KMS-11 (cell line): ENCODE measurements at regions not wholly inside any gene's neighbourhood (a gene's known extent, or its start where the extent isn't known, plus 50 kb on each side); places are given as distances from the start of the nearest gene placed in this dataset.

Source experiments
- H2AFZ ChIP-seq: fragments of 200-600 bp; sonication (generic); 2 replicates; pipeline ENCODE4 v1.6.1; 2016; ENCODE audit warnings: antibody characterized with exemption, mixed run types, low read depth
- H3K27ac ChIP-seq: fragments of 200-600 bp; sonication (generic); 2 replicates; pipeline ENCODE4 v1.6.1; 2016; ENCODE audit warnings: mild to moderate bottlenecking, mixed run types
- H3K27me3 ChIP-seq: fragments of 200-600 bp; sonication (generic); 2 replicates; pipeline ENCODE4 v1.6.1; 2017; ENCODE audit warnings: mild to moderate bottlenecking, low read depth, mixed run types, moderate library complexity; ENCODE audit not compliant: insufficient read depth
- H3K36me3 ChIP-seq: fragments of 200-600 bp; sonication (generic); 2 replicates; pipeline ENCODE4 v1.6.1; 2017; ENCODE audit warnings: mild to moderate bottlenecking, mixed run types; ENCODE audit not compliant: insufficient read depth
- H3K4me1 ChIP-seq: fragments of 200-600 bp; sonication (generic); 2 replicates; pipeline ENCODE4 v1.6.1; 2016; ENCODE audit warnings: mild to moderate bottlenecking, low read depth, mixed run types; ENCODE audit not compliant: poor library complexity, severe bottlenecking
- H3K4me2 ChIP-seq: fragments of 200-600 bp; sonication (generic); 2 replicates; pipeline ENCODE4 v1.7.0; 2016; ENCODE audit warnings: mild to moderate bottlenecking, mixed run types
- H3K4me3 ChIP-seq: fragments of 200-600 bp; sonication (generic); IDR thresholded peaks from 2 replicates; pipeline ENCODE4 v1.6.1; 2017; ENCODE audit warnings: low read depth, low read length, mixed read lengths; ENCODE audit not compliant: insufficient read depth
- H3K79me2 ChIP-seq: fragments of 200-600 bp; sonication (generic); 2 replicates; pipeline ENCODE4 v1.6.1; 2016; ENCODE audit warnings: low read depth, mixed run types; ENCODE audit not compliant: insufficient read depth
- H3K9ac ChIP-seq: fragments of 200-600 bp; sonication (generic); 2 replicates; pipeline ENCODE4 v1.6.1; 2016; ENCODE audit warnings: mild to moderate bottlenecking, mixed run types
- H4K20me1 ChIP-seq: fragments of 200-600 bp; sonication (generic); 2 replicates; pipeline ENCODE4 v1.6.1; 2016; ENCODE audit warnings: mild to moderate bottlenecking, mixed run types; ENCODE audit not compliant: insufficient read depth
- TF ChIP-seq, protein P1 (sequence below): fragments of 200-600 bp; sonication (generic); conservative IDR thresholded peaks from 2 replicates; pipeline ENCODE4 v1.6.1; 2017; ENCODE audit warnings: low read depth, mild to moderate bottlenecking, antibody characterized with exemption, low read length, moderate library complexity, mixed read lengths

DNA sequence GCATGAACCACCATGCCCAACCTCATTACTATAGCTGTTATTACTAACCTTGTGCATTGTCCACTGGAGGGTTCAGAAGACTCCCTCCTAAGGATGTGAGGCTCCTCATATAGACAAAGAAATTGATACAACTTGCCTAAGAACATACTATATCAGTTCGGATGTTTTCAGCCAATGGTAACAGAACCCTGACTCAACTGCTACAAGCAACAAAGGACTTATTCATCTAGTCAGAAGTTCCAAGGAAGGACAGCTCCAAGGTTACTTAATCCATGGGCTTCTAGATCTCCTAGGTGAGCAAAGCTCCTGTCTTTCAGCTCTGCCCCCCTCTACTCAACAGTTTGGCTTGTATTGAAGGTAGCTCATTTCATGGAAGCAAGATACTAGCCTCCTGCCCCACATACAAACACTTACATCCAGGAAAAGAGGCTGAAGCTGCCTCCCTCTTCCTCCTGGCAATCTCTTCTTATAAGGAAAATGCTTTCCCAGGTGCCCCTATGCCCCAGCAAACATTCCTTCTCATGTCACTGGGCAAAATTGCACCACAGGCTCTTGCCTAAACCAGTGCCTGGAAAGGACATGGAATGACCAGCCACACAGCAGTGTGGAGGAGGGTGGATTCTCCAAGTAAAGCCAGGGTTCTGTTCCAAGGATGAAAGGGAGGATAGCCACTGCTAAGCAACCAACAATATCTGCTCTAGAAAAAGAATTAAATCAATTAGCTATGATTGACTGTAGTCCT, 497.8 kb downstream of the FOXO1 start:
- Histone ChIP-seq H3K4me3 (no peak overlapping the region), H3K79me2 (no peaks in the 10 kb centered on the region), H3K27me3 (no peaks in the 10 kb centered on the region), H3K4me2 (no peak overlapping the region), H3K36me3 (no peaks in the 10 kb centered on the region), H3K9ac (no peak overlapping the region), H3K27ac (no peak overlapping the region), H2AFZ (no peak overlapping the region), H3K4me1 (no peaks in the 10 kb centered on the region), H4K20me1 (no peaks in the 10 kb centered on the region)
- TF ChIP-seq, protein P1, sequence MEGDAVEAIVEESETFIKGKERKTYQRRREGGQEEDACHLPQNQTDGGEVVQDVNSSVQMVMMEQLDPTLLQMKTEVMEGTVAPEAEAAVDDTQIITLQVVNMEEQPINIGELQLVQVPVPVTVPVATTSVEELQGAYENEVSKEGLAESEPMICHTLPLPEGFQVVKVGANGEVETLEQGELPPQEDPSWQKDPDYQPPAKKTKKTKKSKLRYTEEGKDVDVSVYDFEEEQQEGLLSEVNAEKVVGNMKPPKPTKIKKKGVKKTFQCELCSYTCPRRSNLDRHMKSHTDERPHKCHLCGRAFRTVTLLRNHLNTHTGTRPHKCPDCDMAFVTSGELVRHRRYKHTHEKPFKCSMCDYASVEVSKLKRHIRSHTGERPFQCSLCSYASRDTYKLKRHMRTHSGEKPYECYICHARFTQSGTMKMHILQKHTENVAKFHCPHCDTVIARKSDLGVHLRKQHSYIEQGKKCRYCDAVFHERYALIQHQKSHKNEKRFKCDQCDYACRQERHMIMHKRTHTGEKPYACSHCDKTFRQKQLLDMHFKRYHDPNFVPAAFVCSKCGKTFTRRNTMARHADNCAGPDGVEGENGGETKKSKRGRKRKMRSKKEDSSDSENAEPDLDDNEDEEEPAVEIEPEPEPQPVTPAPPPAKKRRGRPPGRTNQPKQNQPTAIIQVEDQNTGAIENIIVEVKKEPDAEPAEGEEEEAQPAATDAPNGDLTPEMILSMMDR = no peak

DNA sequence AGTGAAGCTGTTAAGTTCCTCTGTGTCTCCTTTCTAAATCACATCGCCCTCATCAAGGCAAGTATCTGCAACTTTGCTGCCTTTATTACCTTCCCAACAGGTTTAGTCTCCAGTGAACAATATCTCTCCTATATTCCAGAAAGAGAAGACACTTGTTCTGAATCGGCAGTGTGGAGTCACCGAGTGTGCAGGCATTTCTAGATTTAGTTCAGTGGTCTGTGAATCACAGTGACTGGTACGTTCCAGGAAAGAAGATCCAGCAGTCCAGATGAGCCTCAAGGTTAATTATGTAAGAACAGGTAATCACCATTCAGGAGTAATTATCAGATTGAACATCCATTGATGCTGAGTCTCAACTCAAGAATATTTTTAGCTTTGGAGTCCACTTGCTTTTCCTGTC, 497.0 kb downstream of the FOXO1 start:
- H3K36me3 ChIP-seq = no peaks in the 10 kb centered on the region
- no peak overlapping the region for H2AFZ ChIP-seq
- TF ChIP-seq, protein P1 = no peak
- no peaks in the 10 kb centered on the region for H3K4me1 ChIP-seq
- no peak overlapping the region for H3K27ac ChIP-seq
- no peaks in the 10 kb centered on the region for H3K79me2 ChIP-seq
- H4K20me1 ChIP-seq = no peaks in the 10 kb centered on the region
- H3K4me3 ChIP-seq = no peak overlapping the region
- H3K27me3 ChIP-seq = no peaks in the 10 kb centered on the region
- no peak overlapping the region for H3K4me2 ChIP-seq
- no peak overlapping the region for H3K9ac ChIP-seq

DNA sequence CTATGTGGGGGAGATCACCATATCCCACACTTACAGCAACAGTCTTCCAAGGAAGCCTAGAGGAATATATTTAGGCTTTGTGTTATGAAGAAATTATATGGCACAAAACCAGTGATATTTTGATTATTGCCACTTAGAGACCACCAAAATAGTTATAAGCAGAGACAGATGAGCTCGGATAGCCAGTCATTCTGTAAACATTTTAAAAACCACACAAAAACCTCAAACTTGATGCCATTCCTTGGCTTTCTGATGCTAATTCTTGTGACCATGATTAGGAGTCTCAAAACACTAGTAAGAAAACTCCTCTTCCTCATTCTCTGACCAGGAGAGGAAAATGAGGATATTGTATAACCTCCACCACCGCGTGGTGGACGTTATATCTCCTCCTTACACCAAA, 496.4 kb downstream of the FOXO1 start:
- H3K36me3 ChIP-seq = no peaks in the 10 kb centered on the region
- H3K79me2 ChIP-seq = no peaks in the 10 kb centered on the region
- TF ChIP-seq, protein P1 = no peak
- no peaks in the 10 kb centered on the region for H4K20me1 ChIP-seq
- no peak overlapping the region for H3K9ac ChIP-seq
- H3K4me3 ChIP-seq = no peak overlapping the region
- H3K4me1 ChIP-seq = no peaks in the 10 kb centered on the region
- H3K27ac ChIP-seq = no peak overlapping the region
- H2AFZ ChIP-seq = no peak overlapping the region
- H3K4me2 ChIP-seq = no peak overlapping the region
- H3K27me3 ChIP-seq = no peaks in the 10 kb centered on the region

DNA sequence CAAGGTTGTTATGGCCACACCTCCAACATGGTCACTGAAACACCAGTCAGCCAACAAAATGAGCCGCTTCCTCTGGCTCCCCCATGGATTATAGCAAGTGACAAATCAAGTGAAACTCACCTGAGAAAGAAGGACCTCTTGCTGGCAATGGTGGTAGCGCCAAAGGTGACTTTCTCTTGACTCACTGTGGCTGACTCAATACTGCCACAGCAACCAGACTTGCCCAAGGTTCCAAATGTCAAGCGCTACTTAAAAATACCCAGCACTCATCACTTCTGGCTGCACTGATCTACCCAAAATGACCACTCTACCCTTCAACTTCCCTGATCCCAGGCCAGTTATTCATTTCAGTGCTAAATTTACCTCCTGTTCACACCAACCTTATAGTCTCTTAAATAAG, 495.5 kb downstream of the FOXO1 start:
- no peak overlapping the region for H3K4me3 ChIP-seq
- no peak overlapping the region for H3K4me2 ChIP-seq
- H3K9ac ChIP-seq = no peak overlapping the region
- no peak overlapping the region for H3K27ac ChIP-seq
- no peaks in the 10 kb centered on the region for H3K36me3 ChIP-seq
- no peaks in the 10 kb centered on the region for H3K79me2 ChIP-seq
- no peak overlapping the region for H2AFZ ChIP-seq
- no peaks in the 10 kb centered on the region for H4K20me1 ChIP-seq
- H3K27me3 ChIP-seq = no peaks in the 10 kb centered on the region
- TF ChIP-seq, protein P1 = no peak
- no peaks in the 10 kb centered on the region for H3K4me1 ChIP-seq
